Epithelial cell of esophagus (primary cell): ENCODE measurements at regions not wholly inside any gene's neighbourhood (a gene's known extent, or its start where the extent isn't known, plus 50 kb on each side); places are given as distances from the start of the nearest gene placed in this dataset.
A peak's percentile ranks its signal among the peaks of the same experiment; 100 is the strongest.

Source experiments
- DNase-seq: peaks from one replicate; pipeline ENCODE4 v3.0.0; 2010; ENCODE audit warnings: low read depth
- H3K4me3 ChIP-seq: 2 replicates; pipeline ENCODE4 v1.5.1; 2011; ENCODE audit warnings: mild to moderate bottlenecking, low read length, control low read depth
- TF ChIP-seq, protein P1 (sequence below): IDR thresholded peaks from 2 replicates; pipeline ENCODE4 v1.5.1; 2011; ENCODE audit warnings: low read depth, mild to moderate bottlenecking, low read length, control low read depth, inconsistent platforms; ENCODE audit not compliant: insufficient read depth; ENCODE audit errors: missing control alignments

DNA sequence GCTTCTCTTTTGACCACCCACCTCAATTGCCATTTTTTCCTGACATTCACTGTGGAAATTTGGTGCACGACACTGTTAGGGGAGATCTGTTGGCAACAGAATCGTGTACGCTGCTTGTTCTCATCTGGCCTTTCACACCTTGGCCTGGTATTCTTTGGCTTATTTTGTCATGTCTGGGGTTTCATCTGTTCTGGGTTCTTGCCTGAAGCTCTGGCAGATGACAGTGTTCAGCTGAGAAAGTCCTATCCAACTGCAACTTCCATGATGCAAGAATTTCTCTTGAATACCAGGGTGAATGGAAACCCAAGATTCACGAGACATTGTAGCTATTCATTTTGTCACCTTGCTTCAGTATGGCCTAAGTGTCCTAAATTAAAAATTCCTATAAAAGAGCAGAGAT, 82.6 kb upstream of the CELF2 start:
- H3K4me3 ChIP-seq, result no peak overlapping the region
- TF ChIP-seq, protein P1, sequence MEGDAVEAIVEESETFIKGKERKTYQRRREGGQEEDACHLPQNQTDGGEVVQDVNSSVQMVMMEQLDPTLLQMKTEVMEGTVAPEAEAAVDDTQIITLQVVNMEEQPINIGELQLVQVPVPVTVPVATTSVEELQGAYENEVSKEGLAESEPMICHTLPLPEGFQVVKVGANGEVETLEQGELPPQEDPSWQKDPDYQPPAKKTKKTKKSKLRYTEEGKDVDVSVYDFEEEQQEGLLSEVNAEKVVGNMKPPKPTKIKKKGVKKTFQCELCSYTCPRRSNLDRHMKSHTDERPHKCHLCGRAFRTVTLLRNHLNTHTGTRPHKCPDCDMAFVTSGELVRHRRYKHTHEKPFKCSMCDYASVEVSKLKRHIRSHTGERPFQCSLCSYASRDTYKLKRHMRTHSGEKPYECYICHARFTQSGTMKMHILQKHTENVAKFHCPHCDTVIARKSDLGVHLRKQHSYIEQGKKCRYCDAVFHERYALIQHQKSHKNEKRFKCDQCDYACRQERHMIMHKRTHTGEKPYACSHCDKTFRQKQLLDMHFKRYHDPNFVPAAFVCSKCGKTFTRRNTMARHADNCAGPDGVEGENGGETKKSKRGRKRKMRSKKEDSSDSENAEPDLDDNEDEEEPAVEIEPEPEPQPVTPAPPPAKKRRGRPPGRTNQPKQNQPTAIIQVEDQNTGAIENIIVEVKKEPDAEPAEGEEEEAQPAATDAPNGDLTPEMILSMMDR, result no peak
- no peak for DNase-seq

DNA sequence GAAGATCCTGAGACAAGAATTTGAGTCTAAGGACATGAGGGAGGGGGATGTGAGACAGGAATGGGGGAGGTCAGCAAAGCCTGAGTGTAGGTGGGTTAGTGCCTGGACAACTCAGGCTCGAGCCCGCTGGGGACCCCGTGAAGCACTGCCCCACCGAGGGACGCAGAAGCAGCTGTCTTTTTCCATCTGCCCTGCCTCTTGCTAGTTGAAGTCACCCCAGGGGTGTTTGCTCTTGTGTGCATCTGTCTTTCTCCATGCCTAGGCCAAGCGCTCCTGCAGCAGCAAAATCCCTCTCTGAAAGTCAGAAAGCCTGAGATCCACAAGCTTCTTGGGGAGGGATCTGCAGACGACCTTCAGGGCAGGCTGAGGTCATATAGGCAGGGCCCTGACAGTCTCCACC, 79.0 kb upstream of the CELF2 start:
- DNase-seq, result no peak
- TF ChIP-seq, protein P1, result no peak
- no peak overlapping the region for H3K4me3 ChIP-seq

DNA sequence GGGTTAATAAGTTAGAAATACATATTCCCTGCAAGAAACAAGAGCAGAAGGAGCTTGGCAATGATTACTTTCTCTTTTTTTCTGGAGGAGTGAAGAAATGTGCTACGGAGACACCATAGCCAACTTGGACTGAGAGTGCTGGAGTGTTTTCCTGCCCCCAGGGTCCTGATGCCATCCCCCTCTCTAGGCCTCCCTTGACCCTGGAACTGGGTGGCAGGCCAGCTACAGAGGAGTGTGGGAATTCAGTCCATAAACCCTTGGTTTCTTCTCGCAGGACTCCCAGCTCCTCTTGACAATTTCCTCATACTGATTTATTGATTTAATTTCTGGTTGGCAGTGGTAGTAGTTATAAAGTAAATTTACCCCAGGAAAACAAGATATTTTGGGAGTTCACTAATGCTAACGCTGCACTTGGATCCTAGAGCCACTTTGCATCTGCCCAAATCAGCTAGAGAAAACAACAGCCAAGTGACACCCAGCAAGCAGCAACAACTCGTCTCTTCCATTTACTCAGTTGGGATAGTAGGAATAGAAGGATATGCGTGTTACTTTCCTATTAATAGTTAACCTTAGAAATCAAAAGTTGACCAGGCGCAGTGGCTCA, 76.4 kb upstream of the CELF2 start:
- H3K4me3 ChIP-seq, result no peak overlapping the region
- no peak for DNase-seq
- TF ChIP-seq, protein P1, result no peak

DNA sequence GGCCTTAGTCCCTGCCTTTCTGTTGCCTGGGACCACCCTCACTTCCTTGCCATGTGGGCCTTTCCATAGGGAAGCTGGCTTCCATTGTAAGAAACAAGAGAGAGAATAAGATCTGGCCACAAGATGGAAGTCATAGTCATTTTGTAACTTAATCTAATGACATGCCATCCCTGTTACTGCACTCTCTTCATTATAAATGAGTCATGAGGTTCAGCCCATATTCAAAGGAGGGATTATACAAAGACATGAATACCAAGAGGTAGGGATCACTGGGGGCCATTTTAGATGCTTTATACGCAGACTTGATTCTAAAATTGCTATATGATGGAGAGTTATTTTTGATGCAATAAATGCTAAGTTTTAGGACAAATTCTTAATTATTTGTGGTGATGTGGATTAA, 75.2 kb upstream of the CELF2 start:
- DNase-seq, result peak; percentile 40
- H3K4me3 ChIP-seq, result no peak overlapping the region
- TF ChIP-seq, protein P1, result no peak

DNA sequence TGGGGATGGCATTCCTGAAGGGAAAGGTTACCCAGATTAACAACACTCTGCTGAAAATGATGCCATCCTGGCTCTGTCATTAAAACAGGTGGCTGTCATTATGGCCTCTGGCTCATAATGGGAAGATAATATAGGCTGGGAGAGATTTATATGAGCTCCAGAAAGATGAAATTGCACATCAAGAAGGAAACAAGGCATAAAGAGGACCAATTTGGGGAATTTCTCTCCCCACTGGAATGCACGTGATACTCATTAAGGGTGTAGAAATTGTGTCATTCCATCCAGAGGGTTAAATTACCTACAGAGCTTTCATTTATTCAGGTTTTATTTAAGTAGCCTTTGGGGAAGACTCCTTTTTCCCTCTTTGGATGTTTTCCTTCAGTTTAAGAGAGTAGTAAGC, 71.6 kb upstream of the CELF2 start:
- TF ChIP-seq, protein P1, result no peak
- DNase-seq, result no peak
- H3K4me3 ChIP-seq, result no peak overlapping the region

DNA sequence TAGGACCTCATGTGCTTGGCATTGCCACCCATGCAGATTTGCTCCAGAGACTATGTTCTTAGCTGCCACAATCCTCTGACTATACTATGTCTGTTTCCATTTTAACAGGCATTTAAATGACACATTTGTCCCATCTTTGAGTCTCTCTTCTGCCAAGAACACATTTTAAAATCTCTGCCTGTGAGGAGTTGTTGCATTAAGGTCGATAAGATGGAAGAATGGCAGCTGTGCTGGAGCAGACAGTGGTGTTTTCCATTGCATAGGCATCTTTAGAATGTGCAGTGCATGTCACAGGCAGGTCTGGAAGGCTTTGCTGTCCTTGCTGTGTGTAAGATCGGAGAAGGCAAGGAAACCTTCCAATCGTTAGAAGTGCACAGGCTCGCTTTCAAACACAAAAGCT, 70.9 kb upstream of the CELF2 start:
- no peak overlapping the region for H3K4me3 ChIP-seq
- TF ChIP-seq, protein P1, result no peak
- no peak for DNase-seq

DNA sequence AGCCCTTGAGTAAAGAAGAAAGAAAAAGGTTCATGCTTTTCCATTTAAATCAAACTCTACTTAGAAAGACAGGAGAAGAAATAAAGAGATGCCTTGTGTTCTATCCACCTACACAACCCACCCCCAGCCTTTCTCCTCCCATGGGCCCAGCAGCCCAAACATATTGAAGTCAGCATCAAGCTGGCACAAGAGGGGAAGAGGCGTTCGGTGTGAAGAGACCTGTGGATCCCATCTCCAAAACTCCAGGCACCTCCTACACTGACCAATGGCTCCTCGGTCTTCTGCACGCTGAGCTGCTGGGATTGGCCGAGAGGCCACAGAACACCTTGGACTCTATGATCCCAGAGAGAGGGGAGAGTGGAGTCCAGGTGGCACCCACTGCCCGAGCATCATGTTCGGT, 66.0 kb upstream of the CELF2 start:
- no peak overlapping the region for H3K4me3 ChIP-seq
- TF ChIP-seq, protein P1, result no peak
- no peak for DNase-seq
